Activated CD4-positive, alpha-beta T cell treated with anti-CD3 and anti-CD28 coated beads, Interleukin-2, amount 50 U/mL, for 48 hours (primary cell): ENCODE measurements at regions not wholly inside any gene's neighbourhood (a gene's known extent, or its start where the extent isn't known, plus 50 kb on each side); places are given as distances from the start of the nearest gene placed in this dataset.
"Not testable (repeated sequence)": the region's sequence is repeated elsewhere in the genome, so short reads cannot be mapped to it uniquely, and the experiment has no call there.

Experiments
- DNase-seq, 2 experiments: peaks; one replicate each; pipeline ENCODE4 v3.0.0-alpha.2; 2020

GRCh38 chr7:68250143-68250542 lies 1253.5 kb downstream of the TYW1 start:
- no peak for DNase-seq

GRCh38 chr7:68254815-68255214 lies 1258.2 kb downstream of the TYW1 start:
- not testable (repeated sequence) for DNase-seq

- DNase-seq, result no peak
Observed at GRCh38 chr7:68256295-68256694, 1259.7 kb downstream of the TYW1 start.

- no peak for DNase-seq
Observed at GRCh38 chr7:68258609-68259008, 1262.0 kb downstream of the TYW1 start.

GRCh38 chr7:68265258-68265657 lies 1268.6 kb downstream of the TYW1 start:
- no peak for DNase-seq

- no peak for DNase-seq
Observed at GRCh38 chr7:68266004-68266579, 1269.5 kb downstream of the TYW1 start.

- DNase-seq, result no peak
Observed at GRCh38 chr7:68267486-68267885, 1270.9 kb downstream of the TYW1 start.

GRCh38 chr7:68269405-68269804 lies 1272.8 kb downstream of the TYW1 start:
- DNase-seq, result no peak

- no peak for DNase-seq
Observed at GRCh38 chr7:68272507-68272906, 1275.9 kb downstream of the TYW1 start.

GRCh38 chr7:68276725-68277124 lies 1280.1 kb downstream of the TYW1 start:
- no peak for DNase-seq

- no peak for DNase-seq
Observed at GRCh38 chr7:68279827-68280400, 1283.3 kb downstream of the TYW1 start.

- DNase-seq, result no peak
Observed at GRCh38 chr7:68280931-68281330, 1284.3 kb downstream of the TYW1 start.

- no peak for DNase-seq
Observed at GRCh38 chr7:68288144-68288593, 1291.5 kb downstream of the TYW1 start.

GRCh38 chr7:68291710-68292109 lies 1295.1 kb downstream of the TYW1 start:
- DNase-seq, result no peak

GRCh38 chr7:68295386-68295785 lies 1298.8 kb downstream of the TYW1 start:
- no peak for DNase-seq

GRCh38 chr7:68304536-68304935 lies 1293.7 kb upstream of the AUTS2 start:
- no peak for DNase-seq

GRCh38 chr7:68306692-68307107 lies 1291.6 kb upstream of the AUTS2 start:
- DNase-seq, result no peak

- no peak for DNase-seq
Observed at GRCh38 chr7:68309271-68309670, 1289.0 kb upstream of the AUTS2 start.

GRCh38 chr7:68309806-68310205 lies 1288.5 kb upstream of the AUTS2 start:
- DNase-seq, result no peak

GRCh38 chr7:68311958-68312357 lies 1286.3 kb upstream of the AUTS2 start:
- DNase-seq, result no peak

- no peak for DNase-seq
Observed at GRCh38 chr7:68313806-68314205, 1284.5 kb upstream of the AUTS2 start.

GRCh38 chr7:68314208-68314607 lies 1284.1 kb upstream of the AUTS2 start:
- no peak for DNase-seq

GRCh38 chr7:68317476-68317875 lies 1280.8 kb upstream of the AUTS2 start:
- DNase-seq, result no peak

GRCh38 chr7:68319061-68319460 lies 1279.2 kb upstream of the AUTS2 start:
- DNase-seq, result no peak

GRCh38 chr7:68321076-68321639 lies 1277.1 kb upstream of the AUTS2 start:
- DNase-seq, result no peak
